ENCODE measurements at regions not wholly inside any gene's neighbourhood (a gene's known extent, or its start where the extent isn't known, plus 50 kb on each side); places are given as distances from the start of the nearest gene placed in this dataset.

DNA sequence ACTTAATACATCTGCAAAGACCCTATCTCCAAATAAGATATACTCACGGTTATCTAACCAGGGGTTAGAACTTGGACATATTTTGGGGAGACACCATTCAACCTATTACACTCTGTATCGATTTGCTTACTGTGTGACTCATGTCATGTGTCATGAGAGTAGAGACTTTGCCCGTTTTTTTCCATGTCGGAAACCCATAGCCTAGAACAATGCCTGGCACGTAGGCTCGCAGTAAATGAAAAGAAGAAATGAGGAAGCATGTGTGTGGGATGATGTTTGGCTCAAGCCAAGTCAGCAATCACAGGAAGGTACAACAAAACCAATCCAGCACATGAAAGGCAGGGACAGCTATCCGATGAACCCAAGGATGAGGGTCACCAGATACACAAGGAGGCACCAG is 94.6 kb upstream of the DNAH5 start:
- H3K4me3 ChIP-seq (ENCODE audit: low read length in 3 of 3) = no peak overlapping the region
- no peak overlapping the region for H3K9ac ChIP-seq (ENCODE audit: low read length in 3 of 3)
- TF ChIP-seq, protein P1, sequence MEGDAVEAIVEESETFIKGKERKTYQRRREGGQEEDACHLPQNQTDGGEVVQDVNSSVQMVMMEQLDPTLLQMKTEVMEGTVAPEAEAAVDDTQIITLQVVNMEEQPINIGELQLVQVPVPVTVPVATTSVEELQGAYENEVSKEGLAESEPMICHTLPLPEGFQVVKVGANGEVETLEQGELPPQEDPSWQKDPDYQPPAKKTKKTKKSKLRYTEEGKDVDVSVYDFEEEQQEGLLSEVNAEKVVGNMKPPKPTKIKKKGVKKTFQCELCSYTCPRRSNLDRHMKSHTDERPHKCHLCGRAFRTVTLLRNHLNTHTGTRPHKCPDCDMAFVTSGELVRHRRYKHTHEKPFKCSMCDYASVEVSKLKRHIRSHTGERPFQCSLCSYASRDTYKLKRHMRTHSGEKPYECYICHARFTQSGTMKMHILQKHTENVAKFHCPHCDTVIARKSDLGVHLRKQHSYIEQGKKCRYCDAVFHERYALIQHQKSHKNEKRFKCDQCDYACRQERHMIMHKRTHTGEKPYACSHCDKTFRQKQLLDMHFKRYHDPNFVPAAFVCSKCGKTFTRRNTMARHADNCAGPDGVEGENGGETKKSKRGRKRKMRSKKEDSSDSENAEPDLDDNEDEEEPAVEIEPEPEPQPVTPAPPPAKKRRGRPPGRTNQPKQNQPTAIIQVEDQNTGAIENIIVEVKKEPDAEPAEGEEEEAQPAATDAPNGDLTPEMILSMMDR (IDR thresholded peaks at IDR 0.05; ENCODE audit: borderline replicate concordance, extremely low read depth, insufficient read depth) = no peak

DNA sequence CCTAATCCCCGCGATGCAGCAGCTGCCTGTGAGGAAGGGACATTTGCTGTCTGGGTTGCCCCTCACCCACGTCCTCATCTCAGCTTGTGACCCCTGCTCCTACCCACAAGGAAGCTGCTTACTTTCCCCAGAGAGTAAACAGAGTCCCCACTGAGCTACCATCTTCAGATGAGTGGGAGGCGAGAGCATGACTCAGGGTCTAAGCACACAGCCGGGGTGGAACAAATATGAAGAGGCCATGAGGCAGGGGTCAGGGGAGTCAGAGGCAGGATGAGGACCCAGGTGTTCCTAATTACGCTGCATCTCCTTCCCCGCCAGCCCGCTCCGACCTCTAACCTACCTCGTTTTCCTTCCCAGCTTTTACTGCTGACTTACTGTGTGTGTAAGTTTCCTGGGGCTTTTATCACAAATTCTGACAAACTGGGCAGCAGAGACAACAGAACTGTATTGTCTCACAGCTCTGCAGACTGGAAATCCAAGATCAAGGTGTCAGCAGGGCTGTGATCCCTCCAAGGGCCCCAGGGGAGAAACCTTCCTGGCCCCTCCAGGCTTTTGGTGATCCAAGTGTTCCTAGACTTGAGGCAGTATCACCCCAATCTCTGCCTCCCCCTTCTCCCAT is 94.0 kb upstream of the DNAH5 start:
- intact Hi-C loops (cut with DNase I) = no loop called here
- FAIRE-seq = no peak
- no peaks in the 10 kb centered on the region for H3K36me3 ChIP-seq (ENCODE audit: control insufficient read depth in 2 of 3, insufficient read depth in 3 of 3, low read length in 3 of 3)
- H3K27ac ChIP-seq (ENCODE audit: low read depth in 2 of 2, low read length in 2 of 2) = no peak overlapping the region
- no peaks in the 10 kb centered on the region for H3K27me3 ChIP-seq (ENCODE audit: control insufficient read depth, insufficient read depth, low read length)
- DNase-seq = no peak
- H3K9ac ChIP-seq (ENCODE audit: low read length in 3 of 3) = no peak overlapping the region
- TF ChIP-seq, protein P1 (IDR thresholded peaks at IDR 0.05; ENCODE audit: borderline replicate concordance, extremely low read depth, insufficient read depth) = no peak
- no peak overlapping the region for H3K4me3 ChIP-seq (ENCODE audit: low read length in 3 of 3)
- H3K4me1 ChIP-seq (ENCODE audit: control insufficient read depth in 2 of 3, insufficient read depth in 2 of 3, low read depth in 1 of 3, low read length in 3 of 3) = peaks cover 0 to 11% (median 4%) of the 10 kb centered on the region in 3 donors
- H3K9me3 ChIP-seq (ENCODE audit: control insufficient read depth in 2 of 3, insufficient read depth in 1 of 3, low read length in 3 of 3) = no peaks in the 10 kb centered on the region

More for the DNA sequence above, 94.6 kb upstream of the DNAH5 start:
- DNase-seq = no peak
- Histone ChIP-seq H3K9me3 (ENCODE audit: control insufficient read depth in 2 of 3, insufficient read depth in 1 of 3, low read length in 3 of 3) (no peaks in the 10 kb centered on the region), H3K27me3 (ENCODE audit: control insufficient read depth, insufficient read depth, low read length) (no peaks in the 10 kb centered on the region), H3K4me1 (ENCODE audit: control insufficient read depth in 2 of 3, insufficient read depth in 2 of 3, low read depth in 1 of 3, low read length in 3 of 3) (peaks cover 0 to 11% (median 4%) of the 10 kb centered on the region in 3 donors), H3K36me3 (ENCODE audit: control insufficient read depth in 2 of 3, insufficient read depth in 3 of 3, low read length in 3 of 3) (no peaks in the 10 kb centered on the region), H3K27ac (ENCODE audit: low read depth in 2 of 2, low read length in 2 of 2) (no peak overlapping the region)
- FAIRE-seq = no peak
- intact Hi-C loops (cut with DNase I) = no loop called here

DNA sequence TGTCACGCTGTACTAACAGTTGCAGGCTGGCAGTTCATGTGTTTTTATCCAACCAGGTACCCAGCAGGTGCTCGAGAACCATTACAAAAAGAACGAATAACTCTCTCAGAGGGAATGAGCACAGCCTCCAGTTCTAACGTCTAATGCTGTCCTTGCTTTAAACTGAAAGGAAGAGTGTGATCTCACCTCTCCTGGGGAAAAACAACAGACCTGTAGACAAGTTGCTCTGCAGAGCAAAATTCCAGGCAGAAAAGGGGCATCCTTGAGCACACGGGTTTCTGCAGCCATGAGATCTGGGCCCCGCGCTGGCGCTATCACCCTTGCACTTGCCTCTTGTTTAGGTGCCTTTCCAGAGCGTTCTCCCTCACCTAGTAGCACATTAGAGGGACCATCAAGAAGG is 92.5 kb upstream of the DNAH5 start:
- H3K4me3 ChIP-seq (ENCODE audit: low read length in 3 of 3) = no peak overlapping the region
- H3K27ac ChIP-seq (ENCODE audit: low read depth in 2 of 2, low read length in 2 of 2) = peak overlapping the region in 1 of 2 donors; percentile 9

More for the DNA sequence above, 92.5 kb upstream of the DNAH5 start:
- Histone ChIP-seq H3K9me3 (ENCODE audit: control insufficient read depth in 2 of 3, insufficient read depth in 1 of 3, low read length in 3 of 3) (no peaks in the 10 kb centered on the region), H3K36me3 (ENCODE audit: control insufficient read depth in 2 of 3, insufficient read depth in 3 of 3, low read length in 3 of 3) (no peaks in the 10 kb centered on the region), H3K4me1 (ENCODE audit: control insufficient read depth in 2 of 3, insufficient read depth in 2 of 3, low read depth in 1 of 3, low read length in 3 of 3) (peaks cover 0 to 11% (median 4%) of the 10 kb centered on the region in 3 donors), H3K27me3 (ENCODE audit: control insufficient read depth, insufficient read depth, low read length) (no peaks in the 10 kb centered on the region), H3K9ac (ENCODE audit: low read length in 3 of 3) (no peak overlapping the region)
- TF ChIP-seq, protein P1 (IDR thresholded peaks at IDR 0.05; ENCODE audit: borderline replicate concordance, extremely low read depth, insufficient read depth) = no peak
- DNase-seq (peak in 2 of 5 donors; percentile 21 to 42), FAIRE-seq (no peak)
- intact Hi-C loops (cut with DNase I) = no loop called here

All from kidney (tissue), 13 donors.